Neural cell (in vitro differentiated cells): ENCODE measurements at regions not wholly inside any gene's neighbourhood (a gene's known extent, or its start where the extent isn't known, plus 50 kb on each side); places are given as distances from the start of the nearest gene placed in this dataset.

Source experiments
- H2AFZ ChIP-seq: fragments of 200-600, 300-800 bp; sonication (generic), shearing (Covaris generic); 2 replicates; pipeline ENCODE4 v1.6.0; 2014; ENCODE audit warnings: low read depth, mild to moderate bottlenecking, antibody characterized with exemption, low read length, moderate library complexity
- H3F3A ChIP-seq: fragments of 200-600 bp; shearing (Covaris generic); 2 replicates; pipeline ENCODE4 v1.6.1; 2016; ENCODE audit warnings: mild to moderate bottlenecking, moderate library complexity, mixed read lengths, antibody characterized with exemption, low read length; ENCODE audit not compliant: insufficient read depth, poor library complexity, severe bottlenecking
- H3K27ac ChIP-seq: fragments of 200-600, 300-800 bp; sonication (generic), shearing (Covaris generic); 2 replicates; pipeline ENCODE4 v1.5.1; 2014; ENCODE audit warnings: mild to moderate bottlenecking, low read length, moderate library complexity
- H3K27me3 ChIP-seq: fragments of 300-800, 200-600 bp; sonication (generic), shearing (Covaris generic); 2 replicates; pipeline ENCODE4 v1.6.0; 2014; ENCODE audit warnings: mild to moderate bottlenecking, low read depth, low read length, moderate library complexity; ENCODE audit not compliant: insufficient read depth
- H3K36me3 ChIP-seq: fragments of 300-800, 200-600 bp; sonication (generic), shearing (Covaris generic); 2 replicates; pipeline ENCODE4 v1.5.1; 2014; ENCODE audit warnings: mild to moderate bottlenecking, antibody characterized with exemption, low read length, moderate library complexity; ENCODE audit not compliant: insufficient read depth
- H3K4me2 ChIP-seq: fragments of 300-800, 200-600 bp; sonication (generic), shearing (Covaris generic); 2 replicates; pipeline ENCODE4 v1.6.0; 2014; ENCODE audit warnings: mild to moderate bottlenecking, low read length
- H3K4me3 ChIP-seq: fragments of 300-800, 200-600 bp; sonication (generic), shearing (Covaris generic); 2 replicates; pipeline ENCODE4 v1.5.1; 2014; ENCODE audit warnings: mild to moderate bottlenecking, low read length, moderate library complexity
- H3K79me2 ChIP-seq: fragments of 200-600 bp; shearing (Covaris generic); replicated peaks from 2 replicates; pipeline ENCODE4 v1.6.0; 2014; ENCODE audit warnings: mild to moderate bottlenecking, low read length, moderate library complexity; ENCODE audit not compliant: insufficient read depth
- H3K9ac ChIP-seq: fragments of 300-800, 200-600 bp; sonication (generic), shearing (Covaris generic); 2 replicates; pipeline ENCODE4 v1.6.1; 2016; ENCODE audit warnings: mild to moderate bottlenecking, low read length, mixed read lengths
- H3K9me2 ChIP-seq: fragments of 200-600 bp; shearing (Covaris generic); 2 replicates; pipeline ENCODE4 v1.6.1; 2016; ENCODE audit warnings: mild to moderate bottlenecking, low read length, mixed read lengths; ENCODE audit not compliant: insufficient read depth
- H3K9me3 ChIP-seq: fragments of 200-600, 300-800 bp; sonication (generic), shearing (Covaris generic); 2 replicates; pipeline ENCODE4 v1.6.1; 2016; ENCODE audit warnings: mild to moderate bottlenecking, mixed run types, low read length, moderate library complexity, mixed read lengths
- H4K20me1 ChIP-seq: fragments of 200-600 bp; shearing (Covaris generic); 2 replicates; pipeline ENCODE4 v1.6.1; 2016; ENCODE audit warnings: mild to moderate bottlenecking, mixed run types; ENCODE audit not compliant: insufficient read depth
- CTCF ChIP-seq: fragments of 450-650 bp; IDR thresholded peaks from 2 replicates; pipeline ENCODE4 v1.5.1; 2014; ENCODE audit warnings: antibody characterized with exemption, mild to moderate bottlenecking, moderate library complexity; ENCODE audit not compliant: poor library complexity, severe bottlenecking
- EP300 ChIP-seq: fragments of 450-650 bp; conservative IDR thresholded peaks from 2 replicates; pipeline ENCODE4 v1.6.1; 2014; ENCODE audit warnings: antibody characterized with exemption, mild to moderate bottlenecking, moderate library complexity; ENCODE audit not compliant: poor library complexity, severe bottlenecking
- EZH2 ChIP-seq: fragments of 200-600, 300-800 bp; shearing (Covaris generic), sonication (generic); IDR thresholded peaks from 2 replicates; pipeline ENCODE4 v1.6.1; 2014; ENCODE audit warnings: antibody characterized with exemption, low read length, borderline replicate concordance, mild to moderate bottlenecking; ENCODE audit not compliant: insufficient read depth, poor library complexity, severe bottlenecking
- MXI1 ChIP-seq: fragments of 450-650 bp; conservative IDR thresholded peaks from 2 replicates; pipeline ENCODE4 v1.6.1; 2014; ENCODE audit warnings: antibody characterized with exemption, mild to moderate bottlenecking; ENCODE audit not compliant: poor library complexity, severe bottlenecking
- POLR2AphosphoS5 ChIP-seq: IDR thresholded peaks from 2 replicates; pipeline ENCODE4 v1.6.1; 2012
- RAD21 ChIP-seq: fragments of 450-650 bp; conservative IDR thresholded peaks from 2 replicates; pipeline ENCODE4 v1.6.1; 2014; ENCODE audit warnings: antibody characterized with exemption, mild to moderate bottlenecking, moderate library complexity
- REST ChIP-seq: IDR thresholded peaks from 2 replicates; pipeline ENCODE4 v1.6.1; 2012; ENCODE audit warnings: borderline replicate concordance
- SMC3 ChIP-seq: fragments of 450-650 bp; conservative IDR thresholded peaks from 2 replicates; pipeline ENCODE4 v1.6.1; 2014; ENCODE audit warnings: antibody characterized with exemption, mild to moderate bottlenecking, moderate library complexity; ENCODE audit not compliant: poor library complexity
- TAF1 ChIP-seq: IDR thresholded peaks from 2 replicates; pipeline ENCODE4 v1.6.1; 2012; ENCODE audit warnings: low read depth

- TF ChIP-seq RAD21 (no peak), CTCF (no peak), EP300 (no peak), SMC3 (no peak), TAF1 (no peak), REST (no peak)
- no peaks in the 10 kb centered on the region for H3F3A ChIP-seq
- no peak overlapping the region for H2AFZ ChIP-seq
- H3K9me3 ChIP-seq = no peaks in the 10 kb centered on the region
- H3K4me3 ChIP-seq = no peak overlapping the region
- no peak overlapping the region for H3K4me2 ChIP-seq
- H3K9ac ChIP-seq = no peak overlapping the region
- no peaks in the 10 kb centered on the region for H3K9me2 ChIP-seq
- no peaks in the 10 kb centered on the region for H3K27me3 ChIP-seq
- H3K79me2 ChIP-seq = no peaks in the 10 kb centered on the region
- no peaks in the 10 kb centered on the region for H4K20me1 ChIP-seq
- no peaks in the 10 kb centered on the region for H3K36me3 ChIP-seq
- H3K27ac ChIP-seq = no peak overlapping the region
Observed at GRCh38 chr4:180197471-180197870, 2045.7 kb upstream of the TENM3 start.

GRCh38 chr4:180203349-180203748 lies 2039.9 kb upstream of the TENM3 start:
- no peaks in the 10 kb centered on the region for H4K20me1 ChIP-seq
- H3F3A ChIP-seq = no peaks in the 10 kb centered on the region
- TF ChIP-seq POLR2AphosphoS5 (no peak), MXI1 (no peak), SMC3 (no peak), TAF1 (no peak), CTCF (no peak), RAD21 (no peak), EZH2 (no peak), EP300 (no peak), REST (no peak)
- no peak overlapping the region for H3K9ac ChIP-seq
- H3K27ac ChIP-seq = no peak overlapping the region
- no peaks in the 10 kb centered on the region for H3K79me2 ChIP-seq
- no peaks in the 10 kb centered on the region for H3K9me3 ChIP-seq
- H3K36me3 ChIP-seq = no peaks in the 10 kb centered on the region
- H3K4me3 ChIP-seq = no peak overlapping the region
- no peak overlapping the region for H3K4me2 ChIP-seq
- no peak overlapping the region for H2AFZ ChIP-seq
- no peaks in the 10 kb centered on the region for H3K27me3 ChIP-seq
- no peaks in the 10 kb centered on the region for H3K9me2 ChIP-seq
